ENCODE measurements at regions not wholly inside any gene's neighbourhood (a gene's known extent, or its start where the extent isn't known, plus 50 kb on each side); places are given as distances from the start of the nearest gene placed in this dataset.

DNA sequence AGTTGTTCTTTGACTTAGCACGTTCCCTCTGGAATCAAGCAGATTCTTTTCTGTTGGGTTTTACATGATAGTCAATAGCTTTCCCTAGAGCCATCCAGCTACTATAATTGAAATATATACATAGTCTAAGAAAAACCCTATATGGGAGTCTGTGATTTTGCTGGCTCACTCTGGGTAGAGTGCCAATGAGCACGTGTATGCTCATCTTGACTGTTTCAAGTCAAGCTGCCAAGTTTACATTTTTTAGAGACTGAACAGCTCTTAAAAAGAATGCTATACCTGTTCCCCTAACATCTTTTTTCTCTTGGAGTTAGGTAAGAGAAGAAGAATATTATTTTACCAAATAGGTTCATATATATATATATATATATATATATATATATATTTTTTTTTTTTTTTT, 182.8 kb upstream of the NRIP1 start:
- DNase-seq, result no peak

DNA sequence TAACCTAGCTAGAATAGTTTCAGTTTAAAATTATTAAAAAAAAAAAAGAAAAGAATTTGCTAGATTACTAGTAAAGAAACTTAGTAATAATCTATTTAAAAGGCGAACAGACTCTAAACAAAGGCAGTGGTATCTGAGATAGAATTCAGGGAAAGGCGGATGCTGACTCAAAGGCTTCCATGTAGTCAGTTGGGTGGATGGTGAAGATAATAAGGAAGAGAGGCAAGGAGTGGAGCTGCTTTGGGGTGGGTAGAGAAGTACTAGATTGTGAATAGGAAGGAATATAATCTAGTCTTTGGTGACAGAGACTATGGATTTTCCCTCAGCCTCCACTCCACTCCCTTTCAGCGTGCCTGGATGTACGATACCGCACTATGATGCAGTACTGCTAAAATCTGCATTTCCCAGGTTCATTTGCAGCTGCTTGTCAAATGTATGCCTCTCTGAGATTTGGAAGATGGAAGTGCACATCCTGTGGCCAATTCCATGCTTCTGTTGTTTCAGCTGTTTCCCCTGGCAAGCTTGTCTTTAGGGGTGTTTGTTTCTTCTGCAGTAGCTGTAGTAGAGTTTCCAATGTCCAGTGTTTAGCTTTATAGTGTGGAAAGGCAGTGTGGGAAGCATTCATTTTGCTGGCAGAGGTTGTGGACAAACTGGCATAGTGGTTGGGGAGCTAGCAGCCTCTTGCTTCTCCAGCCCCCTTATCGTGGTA, 184.6 kb upstream of the NRIP1 start:
- DNase-seq, result no peak

DNA sequence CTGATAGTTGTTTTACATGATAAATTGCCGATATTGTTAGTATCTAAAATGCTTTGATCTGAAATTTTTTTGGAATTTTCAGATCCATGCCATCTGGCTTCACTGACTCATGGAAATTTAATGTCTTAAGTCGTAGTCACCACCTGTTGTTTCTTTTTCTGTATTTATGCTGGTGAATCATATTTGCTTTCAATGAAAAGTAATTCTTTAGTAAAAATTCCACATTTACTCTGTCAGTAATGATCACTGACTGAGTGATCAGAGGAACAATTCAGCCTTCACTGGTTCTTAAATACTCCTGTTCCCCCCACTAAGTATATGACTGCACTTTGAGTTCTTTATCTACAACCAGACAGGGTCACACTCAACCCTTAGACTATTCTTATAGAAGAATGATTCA, 185.6 kb upstream of the NRIP1 start:
- no peak for DNase-seq

DNA sequence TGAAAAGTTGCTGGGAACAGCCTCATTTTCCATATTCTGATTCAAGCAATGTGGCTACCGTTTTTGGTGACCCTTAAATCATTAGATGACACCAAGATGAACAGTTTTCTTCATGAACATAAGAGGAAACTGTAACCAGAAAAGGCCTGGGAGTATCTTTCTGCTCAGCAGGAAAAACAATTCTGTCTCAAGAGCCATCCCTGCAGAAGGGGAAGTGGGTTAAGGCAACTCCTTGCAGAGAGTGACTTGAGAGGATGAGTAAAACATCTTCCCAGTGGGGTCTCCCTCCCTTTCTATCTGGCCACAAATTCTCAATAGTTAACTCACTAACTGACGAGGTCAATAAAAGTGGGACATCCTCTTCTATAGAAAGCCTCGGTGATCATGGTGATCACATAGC, 187.6 kb upstream of the NRIP1 start:
- DNase-seq, result no peak

DNA sequence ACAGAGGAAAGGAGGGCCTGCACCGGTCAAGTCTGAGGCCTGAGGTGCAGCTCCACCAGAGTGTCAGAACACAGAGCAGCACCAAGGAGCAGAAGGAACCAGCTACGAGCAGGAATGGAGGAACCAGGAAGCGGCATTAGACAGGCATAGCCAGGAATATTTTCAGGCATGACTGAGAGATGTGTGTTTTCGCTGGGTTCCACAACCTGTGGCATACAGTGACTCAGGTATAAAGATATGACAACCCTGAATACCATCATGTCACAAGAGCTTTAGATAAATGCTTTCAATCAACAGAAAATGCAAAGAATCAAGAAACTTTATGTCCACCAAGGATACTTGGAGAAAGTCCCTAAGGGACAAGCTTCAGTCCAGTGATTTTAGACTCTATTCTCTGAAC, 189.3 kb upstream of the NRIP1 start:
- DNase-seq, result no peak

DNA sequence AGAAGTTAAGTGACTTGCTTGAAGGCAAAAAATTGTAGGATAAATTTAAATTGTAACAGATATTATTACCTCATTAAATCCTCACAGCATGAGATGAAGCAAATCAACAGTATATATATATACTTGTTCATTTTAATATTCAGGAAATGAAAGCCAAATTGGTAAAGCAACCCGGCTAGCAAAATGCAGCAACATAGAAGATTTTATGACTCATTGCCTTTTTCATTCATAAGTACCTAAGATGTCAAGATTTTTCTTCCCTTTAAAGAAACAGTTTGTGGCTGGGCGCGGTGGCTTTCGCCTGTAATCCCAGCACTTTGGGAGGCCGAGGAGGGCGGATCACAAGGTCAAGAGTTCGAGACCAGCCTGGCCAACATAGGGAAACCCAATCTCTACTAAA, 190.5 kb upstream of the NRIP1 start:
- no peak for DNase-seq

DNA sequence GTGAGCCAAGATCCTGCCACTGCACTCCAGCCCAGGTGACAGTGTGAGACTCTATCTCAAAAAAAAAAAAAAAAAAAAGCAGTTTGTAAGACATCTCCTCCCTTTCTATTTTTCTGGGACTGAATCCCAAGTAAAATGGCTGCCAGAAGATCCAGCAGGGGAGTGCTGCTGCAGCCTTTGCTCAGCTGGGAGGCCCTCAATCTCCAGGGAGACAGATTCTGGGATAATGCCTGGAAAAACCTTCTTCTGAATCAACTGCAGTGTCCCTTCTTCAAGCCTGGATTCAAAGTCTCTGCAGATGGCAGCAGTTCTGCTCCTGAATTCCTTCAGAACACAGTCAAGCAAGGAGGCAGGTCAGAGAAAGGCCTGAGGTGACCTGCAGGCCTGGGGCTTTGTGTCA, 191.0 kb upstream of the NRIP1 start:
- DNase-seq, result no peak

DNA sequence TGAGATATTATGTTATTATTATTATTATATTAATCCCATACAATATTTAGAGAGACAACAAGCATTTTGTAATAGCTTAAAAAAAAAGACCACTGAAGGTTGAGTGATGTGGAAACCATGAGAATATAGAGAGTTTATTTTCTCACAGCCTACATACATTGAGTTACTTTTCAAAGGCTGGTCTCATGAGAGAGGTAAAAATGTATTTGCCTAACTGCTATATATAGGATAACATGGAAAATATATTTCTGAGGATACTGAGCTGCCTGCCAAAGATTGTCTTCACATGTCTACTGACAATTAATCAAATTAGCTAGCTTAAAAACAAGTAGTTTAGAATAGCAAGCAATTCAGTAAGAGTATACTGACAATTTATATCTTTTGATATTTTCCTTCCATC, 192.2 kb upstream of the NRIP1 start:
- no peak for DNase-seq

DNA sequence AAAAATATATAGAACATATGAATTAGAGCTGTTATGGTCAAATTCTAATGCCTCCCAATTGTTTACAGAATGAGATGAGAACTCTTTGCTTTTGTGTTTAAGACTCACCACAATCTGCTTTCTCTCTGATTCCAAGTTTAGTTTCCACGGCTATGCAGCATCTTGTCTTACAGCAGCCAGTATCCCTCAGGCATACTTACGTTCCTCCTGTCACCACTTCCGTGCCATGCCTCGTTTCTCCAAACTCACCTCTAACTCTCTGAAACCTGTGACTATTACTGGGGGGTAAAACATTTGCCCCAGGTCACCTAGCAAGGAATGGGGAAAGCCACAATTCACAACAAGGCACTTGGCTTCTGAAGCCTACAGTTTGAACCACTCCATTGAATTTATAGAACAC, 192.8 kb upstream of the NRIP1 start:
- DNase-seq, result no peak

DNA sequence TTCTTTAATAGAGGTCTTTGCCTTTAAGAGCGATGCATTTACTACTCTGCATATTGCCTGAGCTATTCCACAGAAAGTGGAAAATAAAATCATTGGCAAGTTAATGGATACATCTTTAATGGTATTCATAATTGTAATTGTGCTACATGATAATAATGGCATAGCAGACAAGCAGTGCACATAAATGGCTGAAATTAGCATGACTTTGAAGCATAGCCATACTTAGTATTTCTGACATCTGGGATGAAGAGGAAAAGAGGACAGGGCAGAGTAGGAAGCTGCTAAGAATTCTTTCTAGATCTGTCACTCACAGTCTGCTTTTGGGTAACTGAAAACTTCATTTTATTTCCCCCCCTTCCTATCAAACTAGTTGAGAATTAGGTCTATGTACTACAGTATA, 195.0 kb upstream of the NRIP1 start:
- no peak for DNase-seq

DNA sequence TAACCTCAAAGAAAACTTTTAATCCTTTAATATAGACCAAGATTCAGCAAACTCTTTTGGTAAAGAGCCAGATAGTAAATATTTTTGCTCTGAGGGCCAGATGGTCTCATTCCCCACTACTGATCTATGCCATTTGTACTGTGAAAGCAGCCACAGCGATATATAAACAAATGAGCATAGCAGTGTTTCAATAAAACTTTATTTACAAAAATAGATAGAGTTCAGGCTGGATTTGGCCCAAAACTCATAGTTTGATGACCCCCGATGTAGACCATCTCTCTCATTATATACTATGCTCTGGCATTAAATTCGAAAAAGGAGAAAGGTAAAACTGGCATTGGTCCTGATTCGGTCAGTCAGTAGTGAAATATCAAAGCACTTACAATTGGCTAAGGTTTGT, 195.8 kb upstream of the NRIP1 start:
- no peak for DNase-seq

DNA sequence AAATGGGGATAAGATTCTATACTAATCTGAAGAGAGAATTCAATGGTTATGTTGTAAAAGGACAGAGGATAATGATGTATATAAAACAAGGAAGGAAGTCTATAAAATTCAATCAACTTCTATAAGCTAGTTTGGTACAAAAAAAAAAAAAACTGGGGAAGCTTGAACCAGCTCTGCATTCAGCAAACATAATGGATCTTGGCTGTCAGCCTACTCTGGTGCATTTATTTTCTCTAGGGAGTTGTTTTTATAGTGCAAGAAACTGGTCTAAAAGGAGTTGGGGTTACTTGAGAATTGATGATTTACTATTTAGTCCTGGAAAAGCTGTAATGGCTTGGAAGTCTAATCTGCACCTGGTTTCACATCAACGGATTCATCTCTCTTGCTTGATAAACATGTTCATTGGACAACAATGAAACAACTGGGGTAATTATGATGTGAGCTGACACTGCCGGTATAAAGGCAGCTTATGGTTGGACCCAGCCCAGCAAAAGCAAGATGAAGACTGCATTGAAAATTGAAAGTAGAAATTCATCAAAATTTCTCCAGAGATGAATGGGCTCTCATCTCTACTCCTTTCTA, 199.4 kb upstream of the NRIP1 start:
- no peak for DNase-seq

DNA sequence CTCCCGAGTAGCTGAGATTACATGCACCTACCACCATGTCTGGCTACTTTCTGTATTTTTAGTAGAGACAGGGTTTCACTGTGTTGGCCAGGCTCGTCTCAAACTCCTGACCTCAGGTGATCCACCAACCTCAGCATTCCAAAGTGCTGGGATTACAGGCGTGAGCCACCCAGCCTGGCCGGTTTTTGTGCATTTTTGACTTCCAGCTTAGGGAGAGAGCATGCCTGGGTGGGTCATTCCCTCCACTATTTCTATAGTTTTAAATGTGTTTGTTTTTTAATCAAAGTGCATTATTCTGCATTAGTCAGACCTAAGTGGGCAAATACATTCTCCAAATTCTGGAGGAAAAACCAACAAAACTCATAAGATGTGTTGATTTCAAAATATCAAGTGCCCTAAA, 207.4 kb upstream of the NRIP1 start:
- DNase-seq, result no peak

DNA sequence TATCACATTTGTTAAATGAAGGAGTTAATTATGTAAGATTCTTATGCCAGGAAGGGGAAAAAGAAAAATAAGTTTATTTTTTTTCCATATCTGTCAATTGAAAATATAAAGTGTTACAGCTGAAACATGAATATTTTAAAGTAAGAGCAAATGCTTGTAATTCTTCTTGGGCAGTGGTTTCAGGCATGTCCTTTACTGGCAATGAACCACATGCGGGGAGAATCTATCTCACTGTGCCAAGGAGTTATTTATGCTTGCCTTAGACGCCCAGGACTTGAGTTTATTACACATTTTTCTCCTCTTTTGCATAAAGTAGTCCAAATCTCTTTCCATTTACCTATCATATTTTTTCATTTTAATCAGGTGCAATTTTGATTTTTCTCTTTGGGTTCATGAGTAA, 207.8 kb upstream of the NRIP1 start:
- no peak for DNase-seq

DNA sequence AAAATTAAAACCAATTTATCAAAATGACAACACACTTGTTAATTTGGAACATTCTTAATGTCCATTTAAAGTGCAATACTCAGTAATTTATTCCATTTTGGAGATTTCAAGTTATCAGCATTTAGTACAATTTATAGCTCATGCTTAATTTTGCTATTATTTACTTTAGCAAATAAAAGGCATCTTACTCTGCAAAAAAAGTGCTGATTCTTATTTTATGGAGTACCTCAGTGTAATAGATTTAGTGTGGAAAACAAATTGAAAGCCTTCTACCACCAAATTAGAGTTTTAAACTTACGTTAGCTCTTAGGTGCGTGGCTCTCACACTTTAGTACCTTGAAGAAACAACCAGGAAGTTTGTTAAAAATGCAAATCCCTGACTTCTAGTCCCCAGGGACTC, 208.4 kb upstream of the NRIP1 start:
- DNase-seq, result no peak

DNA sequence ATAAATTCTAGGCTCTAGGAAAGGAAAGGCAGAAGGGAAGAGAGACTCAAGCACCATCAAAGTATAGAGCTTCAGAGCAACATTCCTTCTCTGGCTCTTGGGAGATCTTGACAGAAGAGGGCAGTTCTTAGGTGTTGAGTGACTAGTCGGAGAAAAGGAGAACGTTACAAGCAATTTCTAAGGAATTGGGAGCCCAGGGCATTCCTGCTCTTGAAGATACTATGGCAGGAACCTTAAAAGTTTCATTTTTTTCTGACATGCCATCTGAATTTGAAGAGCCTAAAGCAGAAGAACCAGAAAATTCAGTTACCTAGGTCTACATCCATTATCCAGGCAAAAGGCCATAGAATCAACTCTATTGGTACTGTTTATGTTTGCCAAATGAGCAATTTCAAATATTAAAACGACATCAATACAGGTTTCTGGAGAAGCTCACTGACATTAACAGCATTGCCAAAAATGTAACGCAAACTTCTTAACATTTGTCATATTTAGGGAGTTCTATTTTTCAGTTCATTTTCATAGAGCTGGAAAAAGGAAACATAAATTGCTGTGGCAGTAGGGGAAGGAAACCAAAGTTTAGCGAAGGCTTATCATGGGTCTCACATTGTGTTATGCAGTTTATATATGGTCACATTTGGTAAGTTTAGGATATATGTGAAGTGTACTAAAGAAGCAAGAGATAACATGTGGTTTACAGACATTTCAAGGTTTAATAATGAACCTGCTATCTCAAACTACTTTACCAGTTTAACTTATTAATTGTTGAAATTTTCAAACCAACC, 210.1 kb upstream of the NRIP1 start:
- no peak for DNase-seq

DNA sequence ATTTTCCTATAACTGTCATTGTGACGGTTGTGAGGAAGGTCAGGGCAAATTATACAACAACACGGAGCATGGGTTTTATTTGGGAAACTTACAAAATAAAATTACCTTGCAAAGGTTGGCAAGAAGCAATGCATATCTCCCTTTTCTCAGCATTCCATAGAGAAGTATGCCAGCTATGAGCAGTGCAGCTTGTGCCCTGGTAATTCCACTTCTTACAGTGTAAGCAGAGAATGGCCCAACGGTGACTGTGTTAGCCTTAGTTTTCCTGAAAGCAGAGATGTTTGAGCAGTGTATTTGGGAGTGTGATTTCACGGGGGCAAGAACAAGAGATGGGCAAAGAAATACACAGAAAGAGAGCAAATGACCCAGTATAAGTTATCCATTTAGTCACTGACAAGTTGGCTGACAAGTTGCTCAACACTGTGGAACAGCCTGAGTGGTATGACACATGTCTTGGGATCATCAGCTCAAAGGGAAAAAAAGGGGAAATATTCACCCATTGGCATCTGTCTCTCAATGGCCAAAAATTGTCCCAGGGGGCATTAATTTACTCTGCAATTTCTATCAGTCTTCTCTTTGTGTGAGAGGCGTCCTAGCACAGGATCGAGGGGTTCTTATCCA, 210.9 kb upstream of the NRIP1 start:
- DNase-seq, result no peak

DNA sequence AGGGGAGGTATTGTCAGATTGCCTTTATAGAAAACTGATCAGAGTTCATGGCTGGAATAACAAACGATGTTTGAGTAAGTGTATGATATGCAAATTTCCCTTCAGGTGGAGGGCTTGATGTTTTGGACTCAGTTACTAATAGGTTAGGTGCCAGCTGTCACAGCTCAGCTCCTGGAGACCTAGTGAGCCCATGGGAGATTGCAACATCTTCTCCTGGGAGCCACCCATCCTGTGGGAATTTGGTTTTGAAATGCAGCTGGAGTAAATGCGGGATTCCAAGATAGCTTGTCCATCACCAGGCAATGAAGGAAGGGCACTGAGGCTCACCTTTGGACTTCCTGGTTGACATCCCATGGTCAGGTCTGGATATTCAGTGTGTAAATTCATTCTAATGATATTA, 211.4 kb upstream of the NRIP1 start:
- no peak for DNase-seq

DNA sequence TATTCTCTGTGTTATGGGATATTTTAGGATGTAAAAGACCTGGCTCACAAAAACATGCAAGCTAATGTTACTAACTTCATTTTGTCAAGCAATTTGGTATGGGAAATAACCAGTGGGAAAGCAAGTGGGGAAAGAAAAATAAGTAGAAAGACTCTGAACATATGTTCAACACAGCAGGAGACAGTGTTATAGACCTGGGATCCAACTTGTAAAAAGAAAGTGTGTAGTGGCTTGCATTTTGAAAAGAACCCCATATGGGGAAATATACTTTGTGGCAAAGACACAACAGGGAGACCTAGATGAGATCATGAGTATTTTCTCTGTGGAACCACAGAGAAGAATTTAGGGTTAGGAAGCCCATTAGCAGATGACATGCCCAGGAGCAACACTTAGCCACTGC, 212.7 kb upstream of the NRIP1 start:
- DNase-seq, result no peak

DNA sequence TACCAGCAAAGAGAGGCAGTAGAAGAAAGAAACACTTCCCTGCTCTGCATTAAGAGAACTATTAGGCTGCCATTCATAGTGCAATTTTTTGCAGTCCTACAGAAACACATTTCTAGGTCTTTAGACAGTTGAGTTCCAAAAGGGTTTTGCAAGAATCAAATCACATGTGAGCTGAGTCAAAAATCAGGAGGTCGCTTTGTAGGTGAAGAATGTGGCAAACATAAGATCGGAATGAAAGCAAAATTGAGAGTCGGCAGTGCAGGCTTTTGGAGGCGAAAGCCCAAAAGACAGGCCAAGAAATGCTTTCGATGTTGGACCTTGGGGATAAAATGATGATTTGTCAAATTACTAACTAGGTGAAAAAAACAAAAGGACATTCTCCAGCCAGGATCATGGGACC, 213.5 kb upstream of the NRIP1 start:
- DNase-seq, result no peak

DNA sequence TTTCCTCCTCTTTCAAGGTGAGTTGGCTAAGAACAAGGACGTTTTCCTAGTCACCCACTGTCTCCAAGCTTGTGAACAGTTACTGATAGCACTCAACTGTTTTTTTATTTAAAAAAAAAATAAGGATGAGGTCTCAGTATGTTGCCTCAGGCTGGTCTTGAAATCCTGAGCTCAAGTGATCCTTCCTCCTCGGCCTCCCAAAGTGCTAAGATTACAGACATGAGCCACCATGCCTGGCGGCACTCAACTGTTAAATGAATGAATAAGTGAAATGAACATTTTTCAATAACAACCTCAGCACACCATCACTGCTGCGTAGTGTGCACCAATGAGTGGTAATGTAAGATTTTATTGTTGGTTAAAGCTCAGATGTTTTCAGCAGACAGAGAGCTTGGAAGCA, 214.1 kb upstream of the NRIP1 start:
- no peak for DNase-seq

DNA sequence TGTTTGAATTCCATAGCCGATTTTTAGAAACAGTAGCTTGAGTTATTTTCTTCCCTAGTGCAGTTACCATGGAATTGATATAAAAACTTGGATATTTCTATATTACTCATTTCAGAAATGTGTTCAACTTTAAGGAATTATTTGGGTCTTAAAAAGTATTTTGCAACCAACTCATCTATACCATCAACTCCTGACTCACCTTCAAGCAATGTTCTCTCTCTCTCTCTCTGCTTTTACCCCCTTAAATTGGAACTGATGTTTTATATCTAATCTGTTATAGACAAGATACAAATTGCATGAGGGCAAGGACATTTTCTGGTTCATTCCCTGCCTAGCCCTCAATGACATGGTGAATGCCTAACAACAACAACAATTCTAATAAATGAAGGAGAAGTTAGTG, 214.7 kb upstream of the NRIP1 start:
- DNase-seq, result no peak

DNA sequence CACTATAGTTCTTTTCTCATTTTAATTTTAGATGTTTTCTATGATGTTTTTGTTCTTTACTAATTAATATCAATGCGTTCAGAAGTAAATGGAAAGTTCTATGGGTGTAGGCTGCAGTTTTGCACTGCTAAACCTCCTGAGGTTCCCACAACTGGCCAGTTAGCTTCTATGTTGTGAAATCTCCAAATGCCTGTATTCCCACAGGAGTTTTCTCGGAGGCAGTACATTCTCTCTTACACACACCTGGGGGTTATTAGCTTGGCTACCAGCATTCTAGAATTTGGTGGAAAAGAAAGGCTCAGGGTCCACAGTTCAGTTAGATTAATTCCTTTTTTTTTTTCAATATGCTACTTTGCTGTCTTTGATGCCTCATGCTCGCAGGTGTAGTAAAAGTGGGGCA, 216.9 kb upstream of the NRIP1 start:
- DNase-seq, result no peak

DNA sequence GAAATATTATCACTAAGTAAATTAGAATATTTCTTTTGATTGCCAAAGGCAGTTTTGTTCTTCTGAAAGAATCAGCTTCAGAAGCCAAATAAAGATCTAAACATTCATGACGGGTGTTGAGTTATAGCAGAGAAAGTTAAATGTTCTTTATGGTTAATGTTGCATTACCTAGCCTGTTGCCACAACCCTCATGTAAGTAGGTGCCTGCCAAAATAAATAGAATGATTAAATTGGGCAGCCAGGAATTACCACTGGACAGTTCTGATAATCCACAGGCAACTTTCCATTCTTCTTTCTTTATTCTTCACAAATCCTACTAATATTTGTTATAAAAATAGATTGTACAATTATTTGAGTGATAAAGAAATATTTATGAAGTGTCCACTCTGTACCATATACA, 217.9 kb upstream of the NRIP1 start:
- peak; percentile 46 for DNase-seq
